HCEC 1CT (cell line): ENCODE measurements at regions not wholly inside any gene's neighbourhood (a gene's known extent, or its start where the extent isn't known, plus 50 kb on each side); places are given as distances from the start of the nearest gene placed in this dataset.
"Not testable (repeated sequence)": the region's sequence is repeated elsewhere in the genome, so short reads cannot be mapped to it uniquely, and the experiment has no call there.

Experiments used
- DNase-seq: peaks from one replicate; pipeline ENCODE4 v3.0.0-alpha.2; 2017

GRCh38 chr6:82588020-82588419 lies 224.4 kb downstream of the TPBG start:
- peak; percentile 23 for DNase-seq

GRCh38 chr6:82588859-82589412 lies 225.3 kb downstream of the TPBG start:
- DNase-seq, result no peak

GRCh38 chr6:82589509-82590206 lies 226.0 kb downstream of the TPBG start:
- peak; percentile 97 for DNase-seq

GRCh38 chr6:82597201-82597600 lies 233.6 kb downstream of the TPBG start:
- DNase-seq, result no peak

GRCh38 chr6:82602776-82603175 lies 239.2 kb downstream of the TPBG start:
- DNase-seq, result no peak

GRCh38 chr6:82603871-82604270 lies 240.3 kb downstream of the TPBG start:
- no peak for DNase-seq

GRCh38 chr6:82607998-82608725 lies 244.5 kb downstream of the TPBG start:
- no peak for DNase-seq

- DNase-seq, result no peak
Observed at GRCh38 chr6:82608781-82609180, 245.2 kb downstream of the TPBG start.

- no peak for DNase-seq
Observed at GRCh38 chr6:82611751-82612150, 248.1 kb downstream of the TPBG start.

- DNase-seq, result no peak
Observed at GRCh38 chr6:82612475-82613039, 248.9 kb downstream of the TPBG start.

GRCh38 chr6:82614518-82614917 lies 250.9 kb downstream of the TPBG start:
- DNase-seq, result no peak

- DNase-seq, result no peak
Observed at GRCh38 chr6:82616386-82617028, 252.9 kb downstream of the TPBG start.

GRCh38 chr6:82617648-82618047 lies 254.0 kb downstream of the TPBG start:
- no peak for DNase-seq

- no peak for DNase-seq
Observed at GRCh38 chr6:82619573-82619972, 256.0 kb downstream of the TPBG start.

GRCh38 chr6:82622461-82622860 lies 258.8 kb downstream of the TPBG start:
- DNase-seq, result no peak

GRCh38 chr6:82624251-82624650 lies 260.6 kb downstream of the TPBG start:
- DNase-seq, result no peak

- DNase-seq, result not testable (repeated sequence)
Observed at GRCh38 chr6:82626946-82627345, 263.3 kb downstream of the TPBG start.

GRCh38 chr6:82629921-82630320 lies 266.3 kb downstream of the TPBG start:
- no peak for DNase-seq

- no peak for DNase-seq
Observed at GRCh38 chr6:82641677-82642076, 278.1 kb downstream of the TPBG start.

GRCh38 chr6:82645536-82646230 lies 282.1 kb downstream of the TPBG start:
- no peak for DNase-seq

- DNase-seq, result no peak
Observed at GRCh38 chr6:82646231-82646615, 282.6 kb downstream of the TPBG start.

GRCh38 chr6:82651845-82652335 lies 288.3 kb downstream of the TPBG start:
- DNase-seq, result no peak

GRCh38 chr6:82679232-82679631 lies 315.6 kb downstream of the TPBG start:
- DNase-seq, result no peak
